SW480 (cell line): ENCODE measurements at regions not wholly inside any gene's neighbourhood (a gene's known extent, or its start where the extent isn't known, plus 50 kb on each side); places are given as distances from the start of the nearest gene placed in this dataset.

ENCODE experiments used
- DNase-seq: peaks from one replicate; pipeline ENCODE4 v3.0.0-alpha.2; 2016; ENCODE audit warnings: low spot score

DNA sequence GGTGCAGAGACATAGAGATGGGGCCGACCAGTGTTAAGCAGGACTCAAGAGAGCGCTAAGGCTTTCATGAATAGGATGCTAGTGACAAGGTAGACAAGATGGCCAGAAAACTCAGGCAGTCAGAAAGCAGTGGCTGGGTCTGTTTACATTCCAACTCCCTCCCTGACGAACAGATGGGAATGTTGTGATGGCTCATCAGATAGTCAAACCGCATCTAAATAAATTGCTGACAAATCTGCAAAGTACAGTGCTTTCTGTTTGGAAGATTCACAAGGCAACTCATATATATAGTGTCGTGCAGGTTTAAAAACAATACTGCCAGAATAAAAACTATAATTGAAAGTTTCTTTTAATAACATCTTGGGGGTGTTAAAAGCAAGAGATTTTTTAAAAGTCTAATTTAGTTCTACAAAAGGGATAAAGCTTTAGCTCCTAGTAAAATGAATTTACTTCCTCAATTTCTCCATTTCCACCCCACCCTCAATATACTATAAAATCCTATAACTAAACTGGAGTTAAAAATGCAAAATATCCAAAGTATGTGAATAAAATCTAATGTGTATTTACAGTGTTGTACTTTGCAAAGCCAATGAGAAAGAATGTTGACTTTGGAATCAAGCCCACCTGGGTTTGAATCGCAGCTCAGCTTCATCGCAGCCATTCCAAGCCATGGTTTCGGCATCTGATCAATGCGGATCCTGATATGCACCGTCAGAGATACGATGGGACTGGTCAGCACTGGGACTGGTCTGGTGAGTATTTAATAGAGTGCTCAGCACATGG is 247.3 kb upstream of the PDE10A start:
- no peak for DNase-seq

DNA sequence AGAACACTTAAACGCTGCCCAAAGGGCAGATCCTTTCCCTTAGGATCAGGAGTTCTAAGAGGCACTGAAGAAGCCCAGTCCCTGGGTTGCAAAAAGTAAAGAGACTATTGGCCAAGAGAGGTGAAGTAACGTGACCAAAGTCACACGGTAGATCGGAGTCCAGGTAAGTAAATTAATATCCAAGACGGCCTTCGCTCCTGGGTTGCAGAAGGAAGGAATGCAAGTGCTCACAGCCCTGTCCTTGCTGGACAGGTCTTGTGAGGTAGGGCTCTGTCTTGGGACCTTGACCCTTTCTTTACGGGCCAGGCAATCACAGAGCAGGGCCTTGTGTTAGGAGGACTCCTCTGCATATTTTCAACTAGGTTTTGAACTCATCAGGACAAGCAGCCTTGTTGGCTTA is 243.7 kb upstream of the PDE10A start:
- no peak for DNase-seq

DNA sequence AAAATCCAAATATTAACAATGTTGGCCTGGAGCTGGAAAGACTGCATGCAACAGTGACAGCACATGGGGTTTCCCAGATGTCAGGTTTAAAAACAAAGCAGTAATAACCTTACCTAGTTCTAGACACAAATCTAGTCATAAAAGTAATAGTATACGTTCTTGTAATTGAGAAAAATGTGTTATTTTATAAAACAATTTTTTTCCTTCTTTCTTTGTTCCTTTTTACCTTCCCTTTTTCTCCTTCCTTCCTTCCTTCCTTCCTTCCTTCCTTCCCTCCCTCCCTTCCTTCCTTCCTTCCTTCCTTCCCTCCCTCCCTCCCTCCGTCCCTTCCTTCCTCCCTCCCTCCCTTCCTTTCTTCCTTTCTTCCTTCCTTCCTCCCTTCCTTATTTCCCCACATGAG is 242.7 kb upstream of the PDE10A start:
- no peak for DNase-seq

- no peak for DNase-seq
These were observed 237.9 kb upstream of the PDE10A start for GRCh38 chr6:165900970-165901369.

GRCh38 chr6:165899611-165900010 is 236.6 kb upstream of the PDE10A start:
- no peak for DNase-seq

DNA sequence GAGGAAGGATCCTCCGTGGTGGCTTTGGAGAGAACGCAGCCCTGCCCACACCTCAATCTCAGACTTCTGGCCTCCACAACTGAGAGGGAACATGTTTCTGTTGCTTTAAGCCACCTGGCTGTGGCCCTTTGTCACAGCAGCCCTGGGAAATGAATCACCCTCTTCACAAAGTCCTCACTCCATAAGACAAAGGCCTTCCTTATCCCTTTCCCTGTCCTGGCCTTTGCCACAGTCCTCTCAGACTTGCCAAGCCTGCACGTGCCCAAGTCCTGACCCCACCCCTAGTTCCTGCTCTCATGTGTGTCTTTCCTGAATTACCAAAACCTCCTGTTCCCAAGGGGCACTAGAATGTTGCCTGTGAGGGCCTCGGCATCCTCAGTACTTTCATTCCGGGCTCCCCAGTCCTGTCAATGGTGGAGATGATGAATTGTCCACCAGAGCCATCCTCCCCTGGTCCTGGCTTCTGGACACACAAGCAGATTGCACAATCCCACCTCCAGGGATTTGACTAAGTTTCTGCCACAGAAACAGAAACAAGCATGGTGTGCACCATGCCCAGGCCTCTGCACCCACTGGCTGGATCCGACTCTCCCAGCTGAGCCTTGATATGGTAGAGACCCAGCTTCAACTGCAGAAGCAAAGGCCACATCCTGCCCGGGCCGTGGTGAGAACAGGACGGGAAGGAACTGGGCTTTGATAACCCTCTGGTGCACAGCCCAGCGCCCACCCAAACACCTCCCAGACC is 232.6 kb upstream of the PDE10A start:
- DNase-seq, result peak; percentile 31

GRCh38 chr6:165894171-165894825 is 231.3 kb upstream of the PDE10A start:
- no peak for DNase-seq

DNA sequence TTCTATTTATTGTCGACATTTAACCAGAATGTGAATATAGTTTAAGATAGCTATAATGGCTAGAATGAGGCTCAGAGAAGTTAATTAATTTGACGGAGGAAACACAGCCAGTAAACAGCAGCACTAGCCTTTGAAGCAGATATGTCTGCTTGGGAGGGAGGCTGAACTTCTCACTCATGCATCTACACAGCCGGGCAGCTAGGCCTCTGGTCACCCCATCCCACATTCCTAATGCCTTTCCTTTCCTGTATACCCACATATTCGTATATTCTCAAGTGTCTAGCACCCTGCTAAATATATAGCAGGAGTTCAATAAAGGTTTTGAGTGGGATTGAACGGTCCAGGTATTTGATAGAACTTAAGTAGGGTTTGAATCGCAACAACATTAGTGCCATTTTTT is 230.4 kb upstream of the PDE10A start:
- no peak for DNase-seq

GRCh38 chr6:165891320-165891719 is 228.3 kb upstream of the PDE10A start:
- no peak for DNase-seq

DNA sequence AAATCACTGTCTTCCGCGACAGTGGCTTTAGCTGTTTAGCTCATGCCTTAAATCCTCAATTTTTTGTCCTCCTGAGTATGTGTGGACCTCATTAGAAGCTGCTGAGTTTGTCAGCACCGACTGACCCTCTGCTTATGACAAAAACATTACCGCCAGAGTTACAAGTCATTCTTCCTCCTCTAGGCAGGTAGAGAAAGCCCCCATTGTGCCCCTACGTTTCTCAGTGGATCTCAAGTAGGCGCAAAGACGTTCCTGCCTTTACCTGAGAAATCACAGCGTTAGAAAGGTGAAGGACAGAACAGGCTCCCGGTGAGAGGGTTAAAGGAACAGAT is 227.3 kb upstream of the PDE10A start:
- no peak for DNase-seq

GRCh38 chr6:165889636-165890403 is 226.8 kb upstream of the PDE10A start:
- DNase-seq, result peak; percentile 48

GRCh38 chr6:165886169-165886568 is 223.1 kb upstream of the PDE10A start:
- no peak for DNase-seq

DNA sequence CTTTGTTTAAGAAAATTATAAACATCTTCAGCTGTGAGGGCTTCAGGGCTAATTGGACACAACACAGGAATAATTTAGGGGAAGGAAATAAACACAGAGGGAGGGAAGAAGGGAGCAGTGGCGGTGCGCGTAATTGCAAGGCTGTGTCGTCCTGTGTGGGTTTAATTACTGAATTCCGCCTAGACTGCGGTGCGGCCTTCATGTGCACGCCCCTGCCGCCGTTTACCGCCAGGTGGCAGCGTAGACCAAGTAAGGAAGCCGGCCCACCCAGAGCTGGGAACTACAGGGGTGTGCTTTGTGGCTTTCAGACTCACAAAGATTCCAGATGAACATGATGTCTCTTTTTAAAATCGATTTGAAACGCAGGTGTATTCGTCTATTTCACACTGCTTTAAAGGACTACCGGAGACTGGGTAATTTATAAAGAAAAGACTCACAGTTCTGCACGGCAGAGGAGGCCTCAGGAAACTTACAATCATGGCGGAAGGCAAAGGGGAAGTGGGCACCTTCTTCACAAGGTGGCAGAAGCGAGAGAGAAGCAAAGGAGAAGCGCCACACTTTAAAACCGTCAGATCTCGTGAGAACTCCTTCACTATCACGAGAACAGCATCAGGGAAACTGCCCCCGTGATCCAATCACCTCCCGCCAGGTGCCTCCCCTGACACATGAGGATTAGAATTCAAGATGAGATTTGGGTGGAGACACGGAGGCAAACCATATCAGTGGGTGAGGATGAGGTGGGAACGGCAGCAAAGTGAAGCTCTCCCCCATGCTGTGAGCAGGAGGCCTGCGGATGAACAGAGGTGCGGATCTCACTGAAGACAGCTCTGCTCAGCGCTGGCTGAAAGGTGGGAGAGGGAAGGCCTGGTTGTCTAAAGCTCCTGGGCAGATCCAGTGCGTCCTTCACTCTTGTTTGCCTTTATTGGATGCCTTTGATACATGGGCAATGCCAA is 222.0 kb upstream of the PDE10A start:
- peak; percentile 62 for DNase-seq

- peak; percentile 6 for DNase-seq
These were observed 221.0 kb upstream of the PDE10A start for GRCh38 chr6:165883851-165884640.

DNA sequence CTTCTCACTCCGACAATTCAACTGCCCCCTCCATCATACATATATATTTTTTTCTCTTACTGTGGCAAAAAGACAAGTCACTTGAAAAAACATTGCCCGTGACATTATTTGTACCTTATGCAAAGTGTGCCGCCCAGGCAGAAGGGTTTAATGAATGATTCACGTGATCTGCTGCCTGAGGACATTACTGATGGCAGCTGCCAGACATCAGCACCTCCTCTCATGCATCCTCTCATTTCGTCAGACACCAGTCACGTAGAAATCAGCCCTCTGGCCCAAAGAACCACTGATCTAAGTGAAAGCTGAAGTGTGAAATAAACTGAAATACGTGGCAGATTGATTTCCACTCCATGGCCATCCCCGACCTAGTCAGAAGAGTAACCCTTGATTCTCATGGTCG is 218.8 kb upstream of the PDE10A start:
- DNase-seq, result no peak

DNA sequence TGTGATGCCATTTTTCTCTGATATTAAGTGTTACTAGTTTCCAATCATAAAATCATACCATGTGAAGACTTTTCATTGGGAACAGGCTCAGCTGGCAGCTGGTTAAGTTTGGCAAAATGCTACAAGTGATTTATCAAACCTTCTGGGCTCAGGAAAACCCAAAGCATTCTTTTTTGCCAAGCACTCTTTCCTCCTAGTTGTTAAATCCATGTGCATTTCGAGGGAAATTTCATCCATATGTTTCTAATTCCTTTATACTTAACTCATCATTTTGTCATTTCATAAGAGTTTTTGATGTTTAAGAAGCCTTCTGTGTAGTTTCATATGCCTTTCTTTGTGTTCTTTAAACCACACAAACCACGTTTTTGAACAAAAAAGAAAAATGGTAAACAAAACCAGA is 217.6 kb upstream of the PDE10A start:
- no peak for DNase-seq

DNA sequence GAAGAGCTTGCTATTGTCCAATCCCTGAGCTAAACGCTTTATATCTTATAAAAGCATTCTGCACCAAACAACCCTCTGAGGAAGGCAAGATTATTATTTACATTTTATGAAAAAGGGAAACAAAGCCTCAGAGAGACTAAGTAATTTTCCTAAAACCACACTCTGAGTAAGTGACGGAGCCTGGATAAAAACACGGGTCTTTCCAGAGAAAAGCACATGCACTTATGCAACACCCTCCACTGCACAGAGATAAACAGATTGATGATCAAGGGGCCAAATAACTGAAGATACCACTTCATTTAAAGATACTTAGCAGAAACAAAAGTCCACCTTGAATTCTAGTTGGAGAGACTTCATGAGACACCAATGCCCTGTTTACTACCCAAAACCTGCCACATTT is 214.7 kb upstream of the PDE10A start:
- no peak for DNase-seq

GRCh38 chr6:165877192-165877591 is 214.2 kb upstream of the PDE10A start:
- no peak for DNase-seq

DNA sequence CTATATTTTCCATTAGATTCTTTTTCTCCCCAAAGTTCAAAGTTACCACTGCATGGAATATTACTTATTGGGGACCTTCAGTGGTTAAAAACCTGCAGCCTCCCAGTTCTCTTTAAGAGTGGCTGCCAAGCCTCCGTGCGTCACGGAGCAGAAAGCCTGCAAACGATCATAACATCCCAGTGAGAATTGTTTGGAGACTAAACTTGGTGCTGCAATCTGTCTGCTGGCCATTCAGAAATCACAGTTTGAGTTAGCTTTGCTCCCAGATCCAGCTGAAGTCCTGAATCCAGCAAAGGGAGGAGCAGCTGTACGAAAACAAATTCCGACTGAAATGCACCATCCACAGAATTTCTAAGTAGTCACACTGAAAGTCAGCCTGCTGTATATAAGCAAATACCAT is 213.5 kb upstream of the PDE10A start:
- DNase-seq, result no peak

GRCh38 chr6:165875946-165876345 is 212.9 kb upstream of the PDE10A start:
- DNase-seq, result no peak

DNA sequence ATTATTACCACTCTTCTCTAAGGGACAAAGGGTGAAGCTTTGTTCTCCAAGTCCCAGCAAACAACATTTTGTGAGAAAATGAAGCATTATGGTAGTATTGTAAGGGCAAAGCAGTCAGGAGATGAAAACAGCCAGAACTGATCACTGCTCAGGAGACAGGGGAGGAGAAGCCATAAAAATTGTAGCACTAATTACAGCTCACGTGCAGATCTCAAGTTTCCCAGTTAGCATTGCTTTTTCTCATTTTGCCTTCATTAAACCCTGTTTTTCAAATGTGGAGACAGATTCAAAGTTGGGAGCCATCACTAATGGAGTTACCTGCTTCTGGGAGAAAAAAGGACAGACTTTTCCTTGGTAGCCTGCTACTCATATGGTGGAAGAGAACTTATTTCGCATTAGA is 210.9 kb upstream of the PDE10A start:
- no peak for DNase-seq
